Mesodermal cell (in vitro differentiated cells): ENCODE measurements at regions not wholly inside any gene's neighbourhood (a gene's known extent, or its start where the extent isn't known, plus 50 kb on each side); places are given as distances from the start of the nearest gene placed in this dataset.
"Not testable (repeated sequence)": the region's sequence is repeated elsewhere in the genome, so short reads cannot be mapped to it uniquely, and the experiment has no call there.

Experiments used
- H3K27ac ChIP-seq: 2 replicates; pipeline ENCODE4 v1.7.0; 2013; ENCODE audit warnings: mild to moderate bottlenecking, low read depth, low read length, moderate library complexity; ENCODE audit not compliant: severe bottlenecking
- H3K36me3 ChIP-seq: 2 replicates; pipeline ENCODE4 v1.7.1; 2013; ENCODE audit warnings: mild to moderate bottlenecking, low read length, moderate library complexity; ENCODE audit not compliant: control insufficient read depth, insufficient read depth
- H3K4me1 ChIP-seq: one replicate; pipeline ENCODE4 v1.7.1; 2013; ENCODE audit warnings: mild to moderate bottlenecking, low read length; ENCODE audit not compliant: insufficient read depth, control insufficient read depth, poor library complexity, severe bottlenecking
- H3K4me3 ChIP-seq: 2 replicates; pipeline ENCODE4 v1.7.0; 2013; ENCODE audit warnings: low read length, control low read depth, mild to moderate bottlenecking; ENCODE audit not compliant: insufficient read depth, poor library complexity, severe bottlenecking; ENCODE audit errors: extremely low read depth
- H3K9me3 ChIP-seq: 2 replicates; pipeline ENCODE4 v1.7.1; 2013; ENCODE audit warnings: mild to moderate bottlenecking, low read length, moderate library complexity; ENCODE audit not compliant: control insufficient read depth
- WGBS, 2 experiments: methylation state at CpG; one replicate each; pipeline ENCODE4 v1.1.5; 2013; ENCODE audit warnings: missing lambda C conversion rate in 2 of 2; ENCODE audit not compliant: insufficient coverage in 2 of 2; 5-methylcytosine and 5-hydroxymethylcytosine counted together

DNA sequence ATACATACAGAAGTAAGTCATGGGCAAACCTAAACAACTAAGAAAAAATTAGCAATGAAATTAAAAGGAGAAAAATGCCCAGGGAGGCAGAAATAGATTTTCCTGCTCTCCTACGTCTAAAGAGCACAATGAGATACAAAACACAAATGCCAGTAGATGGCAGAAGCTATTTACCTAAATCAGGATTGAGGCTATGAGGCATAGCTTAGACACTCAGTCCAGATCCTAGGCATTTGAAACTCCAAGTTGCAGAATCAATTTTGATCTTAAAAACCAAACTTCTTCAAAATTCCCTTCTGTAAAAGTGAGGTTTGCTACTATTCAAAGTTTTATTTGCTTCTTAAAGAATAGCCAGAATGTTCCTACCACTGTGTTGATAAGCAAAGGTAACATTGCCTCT, 368.6 kb downstream of the DAD1 start:
- no CpG with 5 or more reads among the region's 1 CpG for WGBS, 2 experiments
- H3K9me3 ChIP-seq, result no peaks in the 10 kb centered on the region

DNA sequence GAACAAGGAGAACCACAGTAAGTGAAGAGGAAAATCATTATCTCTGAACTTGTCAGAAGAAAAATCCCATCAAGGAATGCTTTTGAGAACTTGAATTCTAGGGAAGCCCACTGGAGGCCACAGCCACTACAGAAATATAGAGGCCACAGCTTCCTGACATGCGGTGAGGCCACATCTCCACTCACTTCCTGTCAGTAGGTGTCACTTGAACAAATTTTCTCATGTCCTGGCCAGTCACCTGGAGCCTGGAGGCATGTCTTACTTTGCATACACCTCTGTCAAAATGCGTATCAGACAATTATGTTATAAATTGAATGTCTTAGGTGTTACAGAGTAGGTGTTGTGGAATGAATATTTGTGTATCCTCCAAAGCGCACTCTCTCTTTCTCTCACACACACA, 370.3 kb downstream of the DAD1 start:
- H3K4me3 ChIP-seq, result no peak overlapping the region
- WGBS, 2 experiments, result 88 to 100% methylated on average over 1 of the region's 3 CpGs

More for the DNA sequence above, 368.6 kb downstream of the DAD1 start:
- Histone ChIP-seq H3K27ac (no peak overlapping the region), H3K4me3 (no peak overlapping the region), H3K4me1 (no peaks in the 10 kb centered on the region), H3K36me3 (no peaks in the 10 kb centered on the region)

DNA sequence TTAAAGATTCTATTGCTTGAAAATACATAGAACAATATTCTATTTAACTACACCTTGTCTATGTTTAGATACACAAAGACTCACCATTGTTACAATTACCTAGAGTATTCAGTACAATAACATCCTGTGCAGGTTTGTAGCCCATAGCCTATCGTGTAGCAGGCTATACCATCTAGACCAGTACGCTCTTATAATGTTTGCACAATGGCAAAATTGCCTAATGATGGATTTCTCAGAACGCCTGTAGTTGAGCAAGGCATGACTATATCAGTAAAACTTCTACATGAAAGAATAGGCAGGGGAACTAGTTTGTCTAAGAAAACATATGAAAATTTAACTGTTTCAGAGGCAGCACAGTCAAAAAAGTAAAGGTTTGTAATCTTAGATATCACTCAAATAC, 375.9 kb downstream of the DAD1 start:
- Histone ChIP-seq H3K9me3 (no peaks in the 10 kb centered on the region), H3K4me3 (no peak overlapping the region), H3K36me3 (no peaks in the 10 kb centered on the region), H3K4me1 (no peaks in the 10 kb centered on the region), H3K27ac (no peak overlapping the region)
- WGBS, 2 experiments, result 95 to 100% methylated on average over 2 of the region's 3 CpGs

More for the DNA sequence above, 370.3 kb downstream of the DAD1 start:
- H3K36me3 ChIP-seq, result no peaks in the 10 kb centered on the region
- no peaks in the 10 kb centered on the region for H3K4me1 ChIP-seq
- no peaks in the 10 kb centered on the region for H3K9me3 ChIP-seq
- H3K27ac ChIP-seq, result no peak overlapping the region

DNA sequence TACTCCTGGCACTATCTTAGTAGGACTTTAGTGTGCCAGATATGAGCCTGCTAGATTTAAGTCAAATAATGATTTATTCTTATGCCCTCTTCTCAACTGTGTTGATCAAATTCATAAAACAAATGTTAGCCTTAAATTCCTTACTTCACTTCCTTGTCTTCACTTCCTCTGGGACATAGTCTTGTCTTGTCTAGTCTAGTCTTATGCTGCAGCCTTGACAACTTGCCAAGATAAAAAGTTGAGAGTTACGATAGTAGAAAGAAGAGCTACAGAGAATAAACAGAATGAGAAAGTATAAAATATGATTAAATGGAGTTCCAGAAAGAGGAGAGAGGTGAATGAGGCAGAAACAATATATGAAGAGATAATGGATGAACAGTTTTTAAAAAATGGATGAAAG, 378.1 kb downstream of the DAD1 start:
- H3K9me3 ChIP-seq, result no peaks in the 10 kb centered on the region
- no peak overlapping the region for H3K4me3 ChIP-seq
- 92% methylated on average over 1 of the region's 1 CpG; no CpG with 5 or more reads in 1 of the 2 experiments for WGBS, 2 experiments
- no peak overlapping the region for H3K27ac ChIP-seq
- no peaks in the 10 kb centered on the region for H3K36me3 ChIP-seq
- no peaks in the 10 kb centered on the region for H3K4me1 ChIP-seq

DNA sequence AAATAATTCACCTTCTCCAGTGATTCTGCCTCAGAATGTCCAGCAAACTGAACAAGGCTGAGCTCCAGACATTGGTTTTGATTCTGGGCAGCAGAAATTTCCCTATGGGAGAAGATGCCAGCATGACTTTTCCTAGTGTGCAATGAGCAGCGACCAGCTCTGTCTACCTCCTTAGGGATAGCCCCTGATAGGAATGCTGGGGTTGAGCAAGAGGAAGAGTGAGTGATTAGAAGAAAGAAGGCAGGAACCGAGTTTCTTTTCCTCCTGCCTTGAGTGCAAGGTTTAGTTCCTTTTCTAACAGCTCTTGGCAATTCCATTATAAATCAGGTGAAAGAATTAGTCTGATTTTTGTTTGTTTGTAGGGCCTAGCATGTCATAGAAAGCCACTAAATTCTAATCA, 379.0 kb downstream of the DAD1 start:
- H3K36me3 ChIP-seq, result no peaks in the 10 kb centered on the region
- no peaks in the 10 kb centered on the region for H3K9me3 ChIP-seq
- H3K27ac ChIP-seq, result no peak overlapping the region
- H3K4me1 ChIP-seq, result no peaks in the 10 kb centered on the region
- WGBS, 2 experiments, result 43% methylated on average over 2 of the region's 2 CpGs; no CpG with 5 or more reads in 1 of the 2 experiments
- H3K4me3 ChIP-seq, result no peak overlapping the region

DNA sequence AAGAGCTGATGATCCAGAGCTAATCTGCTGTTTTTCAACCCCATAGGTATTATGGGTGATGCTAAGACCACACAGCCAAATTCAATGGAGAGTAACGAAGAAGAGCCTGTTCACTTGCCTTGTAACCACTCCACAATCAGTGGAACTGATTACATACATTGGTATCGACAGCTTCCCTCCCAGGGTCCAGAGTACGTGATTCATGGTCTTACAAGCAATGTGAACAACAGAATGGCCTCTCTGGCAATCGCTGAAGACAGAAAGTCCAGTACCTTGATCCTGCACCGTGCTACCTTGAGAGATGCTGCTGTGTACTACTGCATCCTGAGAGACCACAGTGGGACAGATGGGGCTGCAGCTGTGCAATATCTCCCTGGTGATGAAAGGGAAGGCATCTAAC, 386.0 kb downstream of the DAD1 start:
- H3K4me3 ChIP-seq, result no peak overlapping the region
- H3K9me3 ChIP-seq, result no peaks in the 10 kb centered on the region
- 82 to 84% methylated on average over 5 of the region's 5 CpGs for WGBS, 2 experiments
- H3K36me3 ChIP-seq, result no peaks in the 10 kb centered on the region
- H3K27ac ChIP-seq, result no peak overlapping the region
- no peaks in the 10 kb centered on the region for H3K4me1 ChIP-seq

DNA sequence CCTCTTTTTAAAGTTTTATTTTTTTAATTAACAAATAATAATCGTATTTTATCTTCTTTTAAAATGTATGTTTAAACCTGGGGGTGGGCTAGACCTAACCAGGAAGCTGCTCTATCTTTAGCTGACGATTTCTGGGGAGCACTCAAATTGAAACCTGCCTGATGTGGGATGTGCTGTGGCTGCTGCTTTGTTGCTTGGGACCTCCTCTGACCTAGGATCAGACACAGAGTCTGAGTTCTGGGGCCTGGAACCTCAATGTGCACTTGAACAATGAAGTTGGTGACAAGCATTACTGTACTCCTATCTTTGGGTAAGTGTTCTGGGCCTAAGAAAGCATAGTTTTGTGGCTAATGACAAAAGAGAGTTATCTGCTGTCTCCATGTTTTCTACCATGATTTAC, 386.7 kb downstream of the DAD1 start:
- H3K27ac ChIP-seq, result no peak overlapping the region
- no peaks in the 10 kb centered on the region for H3K36me3 ChIP-seq
- no peaks in the 10 kb centered on the region for H3K9me3 ChIP-seq
- WGBS, 2 experiments, result no CpG with 5 or more reads among the region's 2 CpGs
- H3K4me3 ChIP-seq, result no peak overlapping the region
- H3K4me1 ChIP-seq, result no peaks in the 10 kb centered on the region

DNA sequence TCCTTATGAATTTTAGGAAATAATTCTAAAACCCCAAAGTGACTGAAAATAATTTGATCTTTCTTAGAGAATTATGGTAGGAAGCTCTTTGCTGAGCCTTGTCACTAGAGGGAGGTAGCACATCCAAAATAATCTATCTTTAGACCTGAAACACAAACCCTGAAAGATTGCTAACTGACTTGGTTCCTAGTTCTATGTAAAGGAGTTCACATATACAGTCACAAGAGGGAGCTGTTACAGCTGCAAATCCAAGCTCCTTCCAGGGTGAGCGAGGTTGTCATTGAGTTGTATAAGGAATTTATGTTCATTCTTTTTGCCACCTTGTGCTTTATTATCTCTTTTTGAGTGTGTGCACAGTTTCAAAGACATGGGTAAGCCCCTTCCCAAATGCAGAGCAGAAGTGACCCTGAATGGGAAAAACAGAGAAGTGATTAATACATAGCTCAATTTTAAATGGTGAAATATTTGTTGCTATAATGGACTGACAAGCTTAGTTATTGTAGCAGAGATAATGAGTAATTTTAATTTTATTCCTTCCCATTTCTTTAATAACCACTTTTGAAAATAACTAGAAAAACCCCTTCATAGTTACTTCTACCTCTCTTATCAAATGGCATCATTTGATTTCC, 387.9 kb downstream of the DAD1 start:
- Histone ChIP-seq H3K4me3 (no peak overlapping the region), H3K4me1 (no peaks in the 10 kb centered on the region), H3K36me3 (no peaks in the 10 kb centered on the region), H3K27ac (no peak overlapping the region), H3K9me3 (no peaks in the 10 kb centered on the region)
- 0% methylated on average over 1 of the region's 1 CpG; no CpG with 5 or more reads in 1 of the 2 experiments for WGBS, 2 experiments

DNA sequence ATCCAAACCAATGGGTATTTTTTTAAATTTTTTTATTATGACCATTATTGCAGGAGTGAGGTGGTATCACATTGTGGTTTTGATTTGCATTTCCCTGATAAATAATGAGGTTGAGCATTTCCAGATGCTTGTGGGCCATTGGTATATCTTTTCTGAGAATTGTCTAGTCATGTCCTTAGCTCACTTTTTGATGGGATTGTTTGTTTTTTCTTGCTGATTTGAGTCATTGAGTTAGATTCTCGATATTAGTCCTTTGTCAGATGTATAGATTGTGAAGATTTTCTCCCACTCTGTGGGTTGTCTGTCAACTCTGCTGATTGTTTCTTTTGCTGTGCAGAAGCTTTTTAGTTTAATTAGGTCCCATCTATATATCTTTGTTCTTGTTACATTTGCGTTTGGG, 388.9 kb downstream of the DAD1 start:
- not testable (repeated sequence) for H3K9me3 ChIP-seq, H3K27ac ChIP-seq, H3K36me3 ChIP-seq, H3K4me1 ChIP-seq, H3K4me3 ChIP-seq
- no CpG with 5 or more reads among the region's 2 CpGs for WGBS, 2 experiments

DNA sequence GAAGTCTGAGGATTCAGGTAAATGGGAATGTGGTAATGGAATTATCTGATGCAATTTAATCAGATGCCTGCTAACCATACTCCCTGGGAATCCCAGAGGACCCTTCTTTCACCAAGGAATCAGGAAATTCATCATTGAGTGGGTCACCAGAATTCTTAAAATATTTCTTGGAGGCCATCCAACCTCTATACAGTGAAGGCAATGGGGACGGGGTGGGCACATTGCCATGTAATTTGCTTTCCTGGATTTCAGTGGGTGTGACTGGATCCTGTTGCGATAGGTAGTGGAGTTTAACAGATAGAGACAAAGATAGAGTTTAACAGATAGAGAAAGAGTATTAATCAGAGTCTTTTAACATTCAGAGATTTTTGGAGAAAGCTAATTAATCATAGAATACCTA, 394.4 kb downstream of the DAD1 start:
- Histone ChIP-seq H3K4me3 (no peak overlapping the region), H3K4me1 (no peaks in the 10 kb centered on the region), H3K9me3 (no peaks in the 10 kb centered on the region), H3K36me3 (no peaks in the 10 kb centered on the region), H3K27ac (no peak overlapping the region)
- 94 to 100% methylated on average over 2 of the region's 2 CpGs for WGBS, 2 experiments

DNA sequence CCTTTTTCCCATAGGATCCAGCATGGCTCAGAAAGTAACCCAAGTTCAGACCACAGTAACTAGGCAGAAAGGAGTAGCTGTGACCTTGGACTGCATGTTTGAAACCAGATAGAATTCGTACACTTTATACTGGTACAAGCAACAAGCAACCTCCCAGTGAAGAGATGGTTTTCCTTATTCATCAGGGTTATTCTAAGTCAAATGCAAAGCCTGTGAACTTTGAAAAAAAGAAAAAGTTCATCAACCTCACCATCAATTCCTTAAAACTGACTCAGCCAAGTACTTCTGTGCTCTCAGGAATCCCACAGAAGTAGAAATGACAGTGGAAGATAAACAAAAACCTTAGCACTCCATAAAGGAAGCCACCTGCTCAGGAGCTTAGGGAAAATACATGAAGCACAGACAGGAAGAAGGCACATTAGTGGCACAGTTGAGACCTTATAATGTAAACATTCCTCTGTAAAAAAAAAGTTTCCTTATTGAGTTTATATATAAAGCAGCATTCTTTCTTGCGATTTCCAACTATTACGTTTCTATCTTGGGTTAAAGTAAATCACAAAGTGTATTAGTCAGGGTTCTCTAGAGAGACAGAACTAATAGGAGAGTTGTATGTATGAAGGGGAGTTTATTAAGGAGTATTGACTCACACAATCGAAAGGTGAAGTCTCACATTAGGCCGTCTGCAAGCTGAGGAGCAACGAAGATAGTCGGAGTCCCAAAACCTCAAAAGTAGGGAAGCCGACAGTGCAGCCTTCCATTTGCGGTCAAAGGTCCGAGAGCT, 398.4 kb downstream of the DAD1 start:
- H3K9me3 ChIP-seq, result no peaks in the 10 kb centered on the region
- no peak overlapping the region for H3K4me3 ChIP-seq
- no peaks in the 10 kb centered on the region for H3K36me3 ChIP-seq
- H3K27ac ChIP-seq, result no peak overlapping the region
- H3K4me1 ChIP-seq, result no peaks in the 10 kb centered on the region
- WGBS, 2 experiments, result 79 to 86% methylated on average over 8 of the region's 10 CpGs
